HEK293 (cell line): ENCODE measurements at regions not wholly inside any gene's neighbourhood (a gene's known extent, or its start where the extent isn't known, plus 50 kb on each side); places are given as distances from the start of the nearest gene placed in this dataset.

Experiments
- CTCF ChIA-PET: fragments of 350-600 bp; formaldehyde crosslinking; extraction: SDS; loops from one replicate; lab custom pipeline; 2021; ENCODE audit warnings: antibody characterized with exemption; lab: Yijun Ruan, JAX
- POLR2A ChIA-PET: fragments of 300-600 bp; formaldehyde crosslinking; extraction: SDS; loops from one replicate; lab custom pipeline; 2020; ENCODE audit warnings: antibody characterized with exemption, inconsistent platforms; lab: Yijun Ruan, JAX
- H3K27ac ChIP-seq: fragments of 200-500 bp; sonication (Bioruptor generic); 2 replicates; pipeline ENCODE4 v1.5.1; 2014; ENCODE audit warnings: low read depth, low read length, control low read depth, inconsistent platforms; ENCODE audit errors: extremely low read depth
- H3K36me3 ChIP-seq, 2 experiments: fragments of 200-500 bp in 1 of 2; sonication (Bioruptor generic) in 1 of 2; 1 replicate in 1 of 2; 2 replicates in 1 of 2; pipeline ENCODE4 v1.5.1; 2014 to 2017; ENCODE audit warnings: inconsistent platforms in 2 of 2, low read length in 2 of 2; ENCODE audit not compliant: control insufficient read depth in 2 of 2, insufficient read depth in 1 of 2
- H3K4me1 ChIP-seq: fragments of 200-500 bp; sonication (Bioruptor generic); 2 replicates; pipeline ENCODE4 v1.5.1; 2014; ENCODE audit warnings: mild to moderate bottlenecking, low read length, inconsistent platforms; ENCODE audit not compliant: control insufficient read depth, insufficient read depth
- H3K4me3 ChIP-seq: 2 replicates; pipeline ENCODE4 v1.5.1; 2011; ENCODE audit warnings: low read depth, mild to moderate bottlenecking, control low read depth, low read length, moderate library complexity
- H3K9me3 ChIP-seq: fragments of 200-500 bp; sonication (Bioruptor generic); 2 replicates; pipeline ENCODE4 v1.5.1; 2014; ENCODE audit warnings: low read depth, low read length, inconsistent platforms; ENCODE audit not compliant: control insufficient read depth, insufficient read depth
- KLF9 ChIP-seq: fragments of 450-650 bp; formaldehyde crosslinking; IDR thresholded peaks from 2 replicates; pipeline ENCODE4 v1.5.1; 2016; ENCODE audit warnings: missing biosample characterization, missing genetic modification characterization, low read depth
- TCF7L2 ChIP-seq: IDR thresholded peaks from 2 replicates; pipeline ENCODE4 v1.6.1; 2011; ENCODE audit warnings: low read depth, mild to moderate bottlenecking, inconsistent platforms, low read length, moderate library complexity, borderline replicate concordance
- ZBTB20 ChIP-seq: fragments of 450-650 bp; formaldehyde crosslinking; IDR thresholded peaks from 2 replicates; pipeline ENCODE4 v1.5.1; 2016; ENCODE audit warnings: missing biosample characterization, missing genetic modification characterization
- ZBTB48 ChIP-seq: fragments of 450-650 bp; formaldehyde crosslinking; IDR thresholded peaks from 2 replicates; pipeline ENCODE4 v1.5.1; 2016; ENCODE audit warnings: missing biosample characterization, missing genetic modification characterization
- ZIC2 ChIP-seq: fragments of 450-650 bp; formaldehyde crosslinking; IDR thresholded peaks from 2 replicates; pipeline ENCODE4 v1.5.1; 2016; ENCODE audit warnings: missing biosample characterization, missing genetic modification characterization
- ZNF354C ChIP-seq: fragments of 450-650 bp; formaldehyde crosslinking; IDR thresholded peaks from 2 replicates; pipeline ENCODE4 v1.5.1; 2016; ENCODE audit warnings: missing biosample characterization, missing genetic modification characterization, low read depth, borderline replicate concordance
- ZNF404 ChIP-seq: fragments of 450-650 bp; formaldehyde crosslinking; IDR thresholded peaks from 2 replicates; pipeline ENCODE4 v1.5.1; 2017; ENCODE audit warnings: missing biosample characterization, missing genetic modification characterization
- ZNF600 ChIP-seq: fragments of 450-650 bp; formaldehyde crosslinking; IDR thresholded peaks from 2 replicates; pipeline ENCODE4 v1.5.1; 2016; ENCODE audit warnings: missing biosample characterization, missing genetic modification characterization
- ZSCAN30 ChIP-seq: fragments of 450-650 bp; IDR thresholded peaks from 2 replicates; pipeline ENCODE4 v1.5.1; 2018; ENCODE audit warnings: missing biosample characterization, mild to moderate bottlenecking, missing genetic modification characterization, moderate library complexity
- TF ChIP-seq, protein P1 (sequence below): fragments of 450-650 bp; formaldehyde crosslinking; IDR thresholded peaks from 2 replicates; pipeline ENCODE4 v1.5.1; 2017; ENCODE audit warnings: missing biosample characterization, missing genetic modification characterization
- TF ChIP-seq, protein P2 (sequence below): fragments of 450-650 bp; formaldehyde crosslinking; IDR thresholded peaks from 2 replicates; pipeline ENCODE4 v1.5.1; 2016; ENCODE audit warnings: missing biosample characterization, missing genetic modification characterization
- TF ChIP-seq, protein P3 (sequence below): fragments of 450-650 bp; formaldehyde crosslinking; IDR thresholded peaks from 2 replicates; pipeline ENCODE4 v1.5.1; 2016; ENCODE audit warnings: missing biosample characterization, missing genetic modification characterization, borderline replicate concordance
- TF ChIP-seq, protein P4 (sequence below): fragments of 450-650 bp; formaldehyde crosslinking; IDR thresholded peaks from 2 replicates; pipeline ENCODE4 v1.5.1; 2016; ENCODE audit warnings: missing biosample characterization, missing genetic modification characterization
- TF ChIP-seq, protein P5 (sequence below): fragments of 450-650 bp; formaldehyde crosslinking; IDR thresholded peaks from 2 replicates; pipeline ENCODE4 v1.5.1; 2016; ENCODE audit warnings: missing biosample characterization, missing genetic modification characterization
- TF ChIP-seq, protein P6 (sequence below): fragments of 450-650 bp; formaldehyde crosslinking; conservative IDR thresholded peaks from 2 replicates; pipeline ENCODE4 v1.5.1; 2016; ENCODE audit warnings: low read depth, missing biosample characterization, missing genetic modification characterization

DNA sequence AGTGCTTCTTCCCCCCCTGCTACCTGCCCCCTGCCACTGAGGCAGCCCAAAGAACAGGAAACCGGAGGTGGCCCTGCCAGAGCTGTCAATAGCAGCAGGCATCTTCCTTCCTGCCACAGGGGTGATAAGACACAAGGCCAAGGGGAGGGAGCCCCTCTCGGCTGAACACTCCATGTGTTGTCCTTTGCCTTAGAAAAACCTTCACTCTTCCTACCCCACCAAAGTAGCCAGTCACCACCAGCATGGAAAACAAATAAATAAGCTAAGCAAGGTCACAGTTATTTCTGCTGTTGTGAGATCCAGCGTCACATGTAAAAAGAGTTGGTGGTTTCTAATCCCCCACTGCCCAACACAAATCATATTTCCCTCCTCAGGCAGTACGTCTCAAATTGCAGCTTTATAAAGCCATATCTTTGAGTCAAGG lies 104.8 kb upstream of the DPT start:
- Histone ChIP-seq H3K36me3 (no peaks in the 10 kb centered on the region), H3K4me1 (no peaks in the 10 kb centered on the region)
- ChIA-PET POLR2A (no interaction called here), CTCF (interaction anchor here (0.8 kb wide), 1 partner anchor 17 kb away, joined by 3 read pairs; no protein-coding TSS in a partner anchor)
- TF ChIP-seq TCF7L2 (no peak), ZIC2 (peak; percentile 58)
- TF ChIP-seq, protein P1, sequence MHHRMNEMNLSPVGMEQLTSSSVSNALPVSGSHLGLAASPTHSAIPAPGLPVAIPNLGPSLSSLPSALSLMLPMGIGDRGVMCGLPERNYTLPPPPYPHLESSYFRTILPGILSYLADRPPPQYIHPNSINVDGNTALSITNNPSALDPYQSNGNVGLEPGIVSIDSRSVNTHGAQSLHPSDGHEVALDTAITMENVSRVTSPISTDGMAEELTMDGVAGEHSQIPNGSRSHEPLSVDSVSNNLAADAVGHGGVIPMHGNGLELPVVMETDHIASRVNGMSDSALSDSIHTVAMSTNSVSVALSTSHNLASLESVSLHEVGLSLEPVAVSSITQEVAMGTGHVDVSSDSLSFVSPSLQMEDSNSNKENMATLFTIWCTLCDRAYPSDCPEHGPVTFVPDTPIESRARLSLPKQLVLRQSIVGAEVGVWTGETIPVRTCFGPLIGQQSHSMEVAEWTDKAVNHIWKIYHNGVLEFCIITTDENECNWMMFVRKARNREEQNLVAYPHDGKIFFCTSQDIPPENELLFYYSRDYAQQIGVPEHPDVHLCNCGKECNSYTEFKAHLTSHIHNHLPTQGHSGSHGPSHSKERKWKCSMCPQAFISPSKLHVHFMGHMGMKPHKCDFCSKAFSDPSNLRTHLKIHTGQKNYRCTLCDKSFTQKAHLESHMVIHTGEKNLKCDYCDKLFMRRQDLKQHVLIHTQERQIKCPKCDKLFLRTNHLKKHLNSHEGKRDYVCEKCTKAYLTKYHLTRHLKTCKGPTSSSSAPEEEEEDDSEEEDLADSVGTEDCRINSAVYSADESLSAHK (tag by site-specific recombination) = peak; percentile 84
- TF ChIP-seq, all 188 proteins: peak for 2
- H3K9me3 ChIP-seq = no peaks in the 10 kb centered on the region
- H3K27ac ChIP-seq = no peak overlapping the region
- no peak overlapping the region for H3K4me3 ChIP-seq

DNA sequence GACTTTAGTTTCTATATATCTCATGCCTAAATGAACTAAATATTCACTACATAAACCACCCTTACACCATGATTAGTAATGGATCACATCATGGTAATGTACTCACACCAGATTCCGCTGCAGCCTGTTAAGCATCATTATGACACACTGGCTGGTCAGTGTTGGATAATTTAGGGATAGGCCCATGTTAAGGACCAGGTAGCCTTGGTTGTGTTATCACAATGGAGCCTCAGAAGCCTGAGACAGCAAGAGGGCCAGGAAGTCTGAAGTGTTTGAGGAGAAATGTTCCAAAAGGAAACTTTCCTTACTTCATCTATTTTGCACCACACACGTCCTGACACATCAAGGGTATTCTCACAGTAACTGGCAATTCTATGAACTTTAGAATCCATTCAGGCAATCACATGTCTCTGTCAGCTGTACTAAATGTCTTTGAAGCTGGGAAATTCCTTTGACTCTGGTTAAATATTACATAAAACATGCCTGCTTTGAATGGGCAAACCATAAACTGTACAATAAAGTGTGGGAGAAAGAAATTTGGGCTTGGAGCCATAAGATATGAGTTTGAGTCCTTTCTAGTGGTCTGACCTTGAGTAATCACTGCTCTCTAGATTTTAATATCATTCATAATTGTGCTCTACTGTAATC lies 105.3 kb upstream of the DPT start:
- ChIA-PET POLR2A (no interaction called here), CTCF (interaction anchor here (0.8 kb wide), 1 partner anchor 16 kb away, joined by 3 read pairs; no protein-coding TSS in a partner anchor)
- H3K4me3 ChIP-seq = no peak overlapping the region
- H3K27ac ChIP-seq = no peak overlapping the region
- H3K36me3 ChIP-seq = no peaks in the 10 kb centered on the region
- no peaks in the 10 kb centered on the region for H3K9me3 ChIP-seq
- H3K4me1 ChIP-seq = no peaks in the 10 kb centered on the region
- TF ChIP-seq ZNF354C (tag by site-specific recombination) (no peak), ZNF404 (tag by site-specific recombination) (no peak), ZBTB48 (tag by site-specific recombination) (no peak), ZNF600 (tag by site-specific recombination) (no peak), ZSCAN30 (tag by site-specific recombination) (no peak), ZBTB20 (tag by site-specific recombination) (no peak), KLF9 (no peak)
- TF ChIP-seq, protein P2, sequence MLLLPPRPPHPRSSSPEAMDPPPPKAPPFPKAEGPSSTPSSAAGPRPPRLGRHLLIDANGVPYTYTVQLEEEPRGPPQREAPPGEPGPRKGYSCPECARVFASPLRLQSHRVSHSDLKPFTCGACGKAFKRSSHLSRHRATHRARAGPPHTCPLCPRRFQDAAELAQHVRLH (tag by site-specific recombination) = no peak
- TF ChIP-seq, protein P3, sequence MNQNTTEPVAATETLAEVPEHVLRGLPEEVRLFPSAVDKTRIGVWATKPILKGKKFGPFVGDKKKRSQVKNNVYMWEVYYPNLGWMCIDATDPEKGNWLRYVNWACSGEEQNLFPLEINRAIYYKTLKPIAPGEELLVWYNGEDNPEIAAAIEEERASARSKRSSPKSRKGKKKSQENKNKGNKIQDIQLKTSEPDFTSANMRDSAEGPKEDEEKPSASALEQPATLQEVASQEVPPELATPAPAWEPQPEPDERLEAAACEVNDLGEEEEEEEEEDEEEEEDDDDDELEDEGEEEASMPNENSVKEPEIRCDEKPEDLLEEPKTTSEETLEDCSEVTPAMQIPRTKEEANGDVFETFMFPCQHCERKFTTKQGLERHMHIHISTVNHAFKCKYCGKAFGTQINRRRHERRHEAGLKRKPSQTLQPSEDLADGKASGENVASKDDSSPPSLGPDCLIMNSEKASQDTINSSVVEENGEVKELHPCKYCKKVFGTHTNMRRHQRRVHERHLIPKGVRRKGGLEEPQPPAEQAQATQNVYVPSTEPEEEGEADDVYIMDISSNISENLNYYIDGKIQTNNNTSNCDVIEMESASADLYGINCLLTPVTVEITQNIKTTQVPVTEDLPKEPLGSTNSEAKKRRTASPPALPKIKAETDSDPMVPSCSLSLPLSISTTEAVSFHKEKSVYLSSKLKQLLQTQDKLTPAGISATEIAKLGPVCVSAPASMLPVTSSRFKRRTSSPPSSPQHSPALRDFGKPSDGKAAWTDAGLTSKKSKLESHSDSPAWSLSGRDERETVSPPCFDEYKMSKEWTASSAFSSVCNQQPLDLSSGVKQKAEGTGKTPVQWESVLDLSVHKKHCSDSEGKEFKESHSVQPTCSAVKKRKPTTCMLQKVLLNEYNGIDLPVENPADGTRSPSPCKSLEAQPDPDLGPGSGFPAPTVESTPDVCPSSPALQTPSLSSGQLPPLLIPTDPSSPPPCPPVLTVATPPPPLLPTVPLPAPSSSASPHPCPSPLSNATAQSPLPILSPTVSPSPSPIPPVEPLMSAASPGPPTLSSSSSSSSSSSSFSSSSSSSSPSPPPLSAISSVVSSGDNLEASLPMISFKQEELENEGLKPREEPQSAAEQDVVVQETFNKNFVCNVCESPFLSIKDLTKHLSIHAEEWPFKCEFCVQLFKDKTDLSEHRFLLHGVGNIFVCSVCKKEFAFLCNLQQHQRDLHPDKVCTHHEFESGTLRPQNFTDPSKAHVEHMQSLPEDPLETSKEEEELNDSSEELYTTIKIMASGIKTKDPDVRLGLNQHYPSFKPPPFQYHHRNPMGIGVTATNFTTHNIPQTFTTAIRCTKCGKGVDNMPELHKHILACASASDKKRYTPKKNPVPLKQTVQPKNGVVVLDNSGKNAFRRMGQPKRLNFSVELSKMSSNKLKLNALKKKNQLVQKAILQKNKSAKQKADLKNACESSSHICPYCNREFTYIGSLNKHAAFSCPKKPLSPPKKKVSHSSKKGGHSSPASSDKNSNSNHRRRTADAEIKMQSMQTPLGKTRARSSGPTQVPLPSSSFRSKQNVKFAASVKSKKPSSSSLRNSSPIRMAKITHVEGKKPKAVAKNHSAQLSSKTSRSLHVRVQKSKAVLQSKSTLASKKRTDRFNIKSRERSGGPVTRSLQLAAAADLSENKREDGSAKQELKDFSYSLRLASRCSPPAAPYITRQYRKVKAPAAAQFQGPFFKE (tag by site-specific recombination) = no peak
- TF ChIP-seq, protein P4, sequence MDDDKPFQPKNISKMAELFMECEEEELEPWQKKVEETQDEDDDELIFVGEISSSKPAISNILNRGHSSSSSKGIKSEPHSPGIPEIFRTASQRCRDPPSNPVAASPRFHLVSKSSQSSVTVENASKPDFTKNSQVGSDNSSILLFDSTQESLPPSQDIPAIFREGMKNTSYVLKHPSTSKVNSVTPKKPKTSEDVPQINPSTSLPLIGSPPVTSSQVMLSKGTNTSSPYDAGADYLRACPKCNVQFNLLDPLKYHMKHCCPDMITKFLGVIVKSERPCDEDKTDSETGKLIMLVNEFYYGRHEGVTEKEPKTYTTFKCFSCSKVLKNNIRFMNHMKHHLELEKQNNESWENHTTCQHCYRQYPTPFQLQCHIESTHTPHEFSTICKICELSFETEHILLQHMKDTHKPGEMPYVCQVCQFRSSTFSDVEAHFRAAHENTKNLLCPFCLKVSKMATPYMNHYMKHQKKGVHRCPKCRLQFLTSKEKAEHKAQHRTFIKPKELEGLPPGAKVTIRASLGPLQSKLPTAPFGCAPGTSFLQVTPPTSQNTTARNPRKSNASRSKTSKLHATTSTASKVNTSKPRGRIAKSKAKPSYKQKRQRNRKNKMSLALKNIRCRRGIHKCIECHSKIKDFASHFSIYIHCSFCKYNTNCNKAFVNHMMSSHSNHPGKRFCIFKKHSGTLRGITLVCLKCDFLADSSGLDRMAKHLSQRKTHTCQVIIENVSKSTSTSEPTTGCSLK = no peak
- TF ChIP-seq, protein P5, sequence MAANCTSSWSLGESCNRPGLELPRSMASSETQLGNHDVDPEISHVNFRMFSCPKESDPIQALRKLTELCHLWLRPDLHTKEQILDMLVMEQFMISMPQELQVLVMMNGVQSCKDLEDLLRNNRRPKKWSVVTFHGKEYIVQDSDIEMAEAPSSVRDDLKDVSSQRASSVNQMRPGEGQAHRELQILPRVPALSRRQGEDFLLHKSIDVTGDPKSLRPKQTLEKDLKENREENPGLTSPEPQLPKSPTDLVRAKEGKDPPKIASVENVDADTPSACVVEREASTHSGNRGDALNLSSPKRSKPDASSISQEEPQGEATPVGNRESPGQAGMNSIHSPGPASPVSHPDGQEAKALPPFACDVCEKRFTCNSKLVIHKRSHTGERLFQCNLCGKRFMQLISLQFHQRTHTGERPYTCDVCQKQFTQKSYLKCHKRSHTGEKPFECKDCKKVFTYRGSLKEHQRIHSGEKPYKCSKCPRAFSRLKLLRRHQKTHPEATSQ (tag by site-specific recombination) = no peak
- TF ChIP-seq, protein P6, sequence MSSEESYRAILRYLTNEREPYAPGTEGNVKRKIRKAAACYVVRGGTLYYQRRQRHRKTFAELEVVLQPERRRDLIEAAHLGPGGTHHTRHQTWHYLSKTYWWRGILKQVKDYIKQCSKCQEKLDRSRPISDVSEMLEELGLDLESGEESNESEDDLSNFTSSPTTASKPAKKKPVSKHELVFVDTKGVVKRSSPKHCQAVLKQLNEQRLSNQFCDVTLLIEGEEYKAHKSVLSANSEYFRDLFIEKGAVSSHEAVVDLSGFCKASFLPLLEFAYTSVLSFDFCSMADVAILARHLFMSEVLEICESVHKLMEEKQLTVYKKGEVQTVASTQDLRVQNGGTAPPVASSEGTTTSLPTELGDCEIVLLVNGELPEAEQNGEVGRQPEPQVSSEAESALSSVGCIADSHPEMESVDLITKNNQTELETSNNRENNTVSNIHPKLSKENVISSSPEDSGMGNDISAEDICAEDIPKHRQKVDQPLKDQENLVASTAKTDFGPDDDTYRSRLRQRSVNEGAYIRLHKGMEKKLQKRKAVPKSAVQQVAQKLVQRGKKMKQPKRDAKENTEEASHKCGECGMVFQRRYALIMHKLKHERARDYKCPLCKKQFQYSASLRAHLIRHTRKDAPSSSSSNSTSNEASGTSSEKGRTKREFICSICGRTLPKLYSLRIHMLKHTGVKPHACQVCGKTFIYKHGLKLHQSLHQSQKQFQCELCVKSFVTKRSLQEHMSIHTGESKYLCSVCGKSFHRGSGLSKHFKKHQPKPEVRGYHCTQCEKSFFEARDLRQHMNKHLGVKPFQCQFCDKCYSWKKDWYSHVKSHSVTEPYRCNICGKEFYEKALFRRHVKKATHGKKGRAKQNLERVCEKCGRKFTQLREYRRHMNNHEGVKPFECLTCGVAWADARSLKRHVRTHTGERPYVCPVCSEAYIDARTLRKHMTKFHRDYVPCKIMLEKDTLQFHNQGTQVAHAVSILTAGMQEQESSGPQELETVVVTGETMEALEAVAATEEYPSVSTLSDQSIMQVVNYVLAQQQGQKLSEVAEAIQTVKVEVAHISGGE = no peak
